Sigmoid colon (tissue), 6 donors: ENCODE measurements at regions not wholly inside any gene's neighbourhood (a gene's known extent, or its start where the extent isn't known, plus 50 kb on each side); places are given as distances from the start of the nearest gene placed in this dataset.

Experiments
- DNase-seq: peaks from one replicate; pipeline ENCODE4 v3.0.0-alpha.2; 2019
- H3K27ac ChIP-seq, 4 donors: fragments of 200-600 bp; sonication (generic); one replicate each; pipeline ENCODE4 v1.5.1; 2016 to 2019; ENCODE audit warnings: mild to moderate bottlenecking in 1 of 4
- H3K27me3 ChIP-seq, 3 donors: fragments of 200-600 bp; sonication (generic); one replicate each; pipeline ENCODE4 v1.5.1; 2019; ENCODE audit warnings: mild to moderate bottlenecking in 1 of 3
- H3K36me3 ChIP-seq, 4 donors: fragments of 200-600 bp; sonication (generic); one replicate each; pipeline ENCODE4 v1.5.1; 2016 to 2019
- H3K4me1 ChIP-seq, 4 donors: fragments of 200-600 bp; sonication (generic); one replicate each; pipeline ENCODE4 v1.5.1; 2017 to 2019
- H3K4me3 ChIP-seq, 4 donors: fragments of 200-600 bp; sonication (generic); one replicate each; pipeline ENCODE4 v1.5.1; 2017 to 2019; ENCODE audit warnings: mild to moderate bottlenecking in 2 of 4, moderate library complexity in 1 of 4
- H3K9me3 ChIP-seq, 4 donors: fragments of 200-600 bp in 3 of 4; sonication (generic) in 3 of 4; one replicate each; pipeline versions ENCODE4 v1.5.1 to v1.6.1; 2013 to 2019
- EP300 ChIP-seq, 4 donors: sonication (generic); formaldehyde crosslinking; IDR thresholded peaks; one replicate each; pipeline ENCODE4 v1.6.1; 2017; ENCODE audit warnings: antibody characterized with exemption in 4 of 4
- POLR2A ChIP-seq, 2 donors: fragments of 450-650 bp; IDR thresholded peaks; one replicate each; pipeline ENCODE4 v1.6.1; 2016; ENCODE audit warnings: antibody characterized with exemption in 2 of 2, mild to moderate bottlenecking in 2 of 2, moderate library complexity in 2 of 2
- POLR2AphosphoS5 ChIP-seq, 4 donors: sonication (generic); formaldehyde crosslinking; IDR thresholded peaks; one replicate each; pipeline ENCODE4 v1.6.1; 2017; ENCODE audit warnings: antibody characterized with exemption in 4 of 4
- WGBS, 2 donors: extraction: QIAGEN DNeasy Blood & Tissue Kit; methylation state at CpG; one replicate each; pipeline ENCODE4 v1.1.7; 2013; 5-methylcytosine and 5-hydroxymethylcytosine counted together
- intact Hi-C: fragments of 100-400 bp; cut with DNase I; formaldehyde crosslinking; loops from one replicate; pipeline ENCODE4 v1.15.1; 2023
- TF ChIP-seq, protein P1 (sequence below), 4 experiments: fragments of 450-650 bp in 3 of 4; fragments of 200-600 bp in 1 of 4; IDR thresholded peaks; one replicate each; pipeline ENCODE4 v1.5.1; 2016 to 2019; ENCODE audit warnings: antibody characterized with exemption in 4 of 4, mild to moderate bottlenecking in 3 of 4, moderate library complexity in 2 of 4
- donor health status: healthy with polysubstance abuse.
- donor health status: healthy.

GRCh38 chr12:93010461-93010860 is 81.4 kb upstream of the EEA1 start:
- Histone ChIP-seq H3K4me1 (no peaks in the 10 kb centered on the region), H3K27me3 (no peaks in the 10 kb centered on the region), H3K4me3 (no peak overlapping the region), H3K9me3 (no peaks in the 10 kb centered on the region), H3K36me3 (no peaks in the 10 kb centered on the region), H3K27ac (no peak overlapping the region)
- DNase-seq, result no peak
- intact Hi-C loops, result no loop called here
- 96% methylated on average over 2 of the region's 2 CpGs for whole genome bisulfite sequencing, 2 donors
- TF ChIP-seq POLR2AphosphoS5 (IDR thresholded peaks at IDR 0.05), result no peak
- no peak for TF ChIP-seq POLR2A (IDR thresholded peaks at IDR 0.05)
- TF ChIP-seq EP300 (IDR thresholded peaks at IDR 0.05), result no peak
- TF ChIP-seq, protein P1, sequence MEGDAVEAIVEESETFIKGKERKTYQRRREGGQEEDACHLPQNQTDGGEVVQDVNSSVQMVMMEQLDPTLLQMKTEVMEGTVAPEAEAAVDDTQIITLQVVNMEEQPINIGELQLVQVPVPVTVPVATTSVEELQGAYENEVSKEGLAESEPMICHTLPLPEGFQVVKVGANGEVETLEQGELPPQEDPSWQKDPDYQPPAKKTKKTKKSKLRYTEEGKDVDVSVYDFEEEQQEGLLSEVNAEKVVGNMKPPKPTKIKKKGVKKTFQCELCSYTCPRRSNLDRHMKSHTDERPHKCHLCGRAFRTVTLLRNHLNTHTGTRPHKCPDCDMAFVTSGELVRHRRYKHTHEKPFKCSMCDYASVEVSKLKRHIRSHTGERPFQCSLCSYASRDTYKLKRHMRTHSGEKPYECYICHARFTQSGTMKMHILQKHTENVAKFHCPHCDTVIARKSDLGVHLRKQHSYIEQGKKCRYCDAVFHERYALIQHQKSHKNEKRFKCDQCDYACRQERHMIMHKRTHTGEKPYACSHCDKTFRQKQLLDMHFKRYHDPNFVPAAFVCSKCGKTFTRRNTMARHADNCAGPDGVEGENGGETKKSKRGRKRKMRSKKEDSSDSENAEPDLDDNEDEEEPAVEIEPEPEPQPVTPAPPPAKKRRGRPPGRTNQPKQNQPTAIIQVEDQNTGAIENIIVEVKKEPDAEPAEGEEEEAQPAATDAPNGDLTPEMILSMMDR (IDR thresholded peaks at IDR 0.05), result no peak

- TF ChIP-seq POLR2AphosphoS5 (IDR thresholded peaks at IDR 0.05) (no peak), POLR2A (IDR thresholded peaks at IDR 0.05) (no peak)
- TF ChIP-seq, protein P1 (IDR thresholded peaks at IDR 0.05), result no peak
- H3K9me3 ChIP-seq, result no peaks in the 10 kb centered on the region
- no peaks in the 10 kb centered on the region for H3K27me3 ChIP-seq
- H3K36me3 ChIP-seq, result no peaks in the 10 kb centered on the region
- DNase-seq, result no peak
- no peak overlapping the region for H3K27ac ChIP-seq
- H3K4me3 ChIP-seq, result no peak overlapping the region
- H3K4me1 ChIP-seq, result no peaks in the 10 kb centered on the region
- 97% methylated on average over 10 of the region's 10 CpGs for WGBS, 2 donors
- intact Hi-C loops, result no loop called here
These were observed 82.0 kb upstream of the EEA1 start for GRCh38 chr12:93011100-93011499.

- no peaks in the 10 kb centered on the region for H3K36me3 ChIP-seq
- WGBS, 2 donors, result 15 to 49% methylated on average over 4 of the region's 4 CpGs
- DNase-seq, result no peak
- no peaks in the 10 kb centered on the region for H3K4me1 ChIP-seq
- no peak for TF ChIP-seq POLR2A (IDR thresholded peaks at IDR 0.05)
- H3K9me3 ChIP-seq, result no peaks in the 10 kb centered on the region
- H3K4me3 ChIP-seq, result no peak overlapping the region
- H3K27ac ChIP-seq, result no peak overlapping the region
- H3K27me3 ChIP-seq, result no peaks in the 10 kb centered on the region
- intact Hi-C loops, result no loop called here
These were observed 87.0 kb upstream of the EEA1 start for GRCh38 chr12:93015871-93016751.

GRCh38 chr12:93016752-93017350 is 87.8 kb upstream of the EEA1 start:
- TF ChIP-seq, protein P1 (IDR thresholded peaks at IDR 0.05), result no peak
- TF ChIP-seq POLR2A (IDR thresholded peaks at IDR 0.05) (no peak), EP300 (IDR thresholded peaks at IDR 0.05) (no peak), POLR2AphosphoS5 (IDR thresholded peaks at IDR 0.05) (no peak)
- intact Hi-C loops, result no loop called here
- Histone ChIP-seq H3K36me3 (no peaks in the 10 kb centered on the region), H3K4me1 (no peaks in the 10 kb centered on the region), H3K27ac (no peak overlapping the region), H3K27me3 (no peaks in the 10 kb centered on the region), H3K9me3 (no peaks in the 10 kb centered on the region), H3K4me3 (no peak overlapping the region)
- no peak for DNase-seq
- 30 to 51% methylated on average over 4 of the region's 4 CpGs for WGBS, 2 donors

DNA sequence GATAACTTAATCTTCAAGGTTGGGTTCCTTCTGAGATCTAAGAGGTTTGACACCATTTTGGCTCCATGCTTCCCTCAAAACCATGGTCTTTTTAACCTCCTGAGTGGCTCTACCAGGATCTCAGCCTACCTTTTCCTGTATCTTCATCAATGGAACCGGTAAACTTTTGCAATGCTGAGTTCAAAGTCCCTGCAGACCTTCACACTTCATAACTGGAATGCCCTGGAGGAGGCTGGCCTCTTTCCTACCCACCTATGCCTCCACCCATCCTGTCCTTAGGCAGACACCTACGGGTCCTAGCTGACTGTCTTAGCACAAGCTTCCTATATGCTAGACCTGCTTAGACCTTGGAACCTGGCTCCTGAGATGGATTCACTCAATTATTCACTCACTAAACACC is 89.5 kb upstream of the EEA1 start:
- WGBS, 2 donors, result 17 to 66% methylated on average over 2 of the region's 2 CpGs
- Histone ChIP-seq H3K9me3 (no peaks in the 10 kb centered on the region), H3K4me1 (no peaks in the 10 kb centered on the region), H3K27ac (no peak overlapping the region), H3K4me3 (no peak overlapping the region), H3K36me3 (no peaks in the 10 kb centered on the region), H3K27me3 (no peaks in the 10 kb centered on the region)
- no peak for DNase-seq
- intact Hi-C loops, result no loop called here
- TF ChIP-seq POLR2AphosphoS5 (IDR thresholded peaks at IDR 0.05), result no peak
- TF ChIP-seq POLR2A (IDR thresholded peaks at IDR 0.05), result no peak
- TF ChIP-seq, protein P1 (IDR thresholded peaks at IDR 0.05), result no peak
- TF ChIP-seq EP300 (IDR thresholded peaks at IDR 0.05), result no peak
